Activated CD8-positive, alpha-beta memory T cell treated with anti-CD3 and anti-CD28 coated beads for 24 hours (primary cell): ENCODE measurements at regions not wholly inside any gene's neighbourhood (a gene's known extent, or its start where the extent isn't known, plus 50 kb on each side); places are given as distances from the start of the nearest gene placed in this dataset.

Experiments
- DNase-seq: peaks from one replicate; pipeline ENCODE4 v3.0.0-alpha.2; 2020

GRCh38 chr4:124401606-124402005 lies 310.9 kb downstream of the ANKRD50 start:
- DNase-seq: no peak

- DNase-seq: no peak
These were observed 303.5 kb downstream of the ANKRD50 start for GRCh38 chr4:124409044-124409443.

- no peak for DNase-seq
These were observed 298.1 kb downstream of the ANKRD50 start for GRCh38 chr4:124414276-124415040.

GRCh38 chr4:124415146-124415545 lies 297.4 kb downstream of the ANKRD50 start:
- DNase-seq: no peak

- no peak for DNase-seq
These were observed 295.2 kb downstream of the ANKRD50 start for GRCh38 chr4:124417371-124417770.

- DNase-seq: no peak
These were observed 292.3 kb downstream of the ANKRD50 start for GRCh38 chr4:124420166-124420695.

GRCh38 chr4:124423160-124423559 lies 289.4 kb downstream of the ANKRD50 start:
- DNase-seq: no peak

GRCh38 chr4:124426279-124426678 lies 286.3 kb downstream of the ANKRD50 start:
- no peak for DNase-seq

- no peak for DNase-seq
These were observed 285.3 kb downstream of the ANKRD50 start for GRCh38 chr4:124427095-124427767.

GRCh38 chr4:124428648-124429047 lies 283.9 kb downstream of the ANKRD50 start:
- DNase-seq: no peak

- no peak for DNase-seq
These were observed 282.7 kb downstream of the ANKRD50 start for GRCh38 chr4:124429746-124430250.

- no peak for DNase-seq
These were observed 280.8 kb downstream of the ANKRD50 start for GRCh38 chr4:124431653-124432192.

- no peak for DNase-seq
These were observed 280.0 kb downstream of the ANKRD50 start for GRCh38 chr4:124432500-124432899.

- no peak for DNase-seq
These were observed 279.5 kb downstream of the ANKRD50 start for GRCh38 chr4:124433044-124433443.

- DNase-seq: no peak
These were observed 279.0 kb downstream of the ANKRD50 start for GRCh38 chr4:124433500-124433899.

GRCh38 chr4:124435274-124435950 lies 277.1 kb downstream of the ANKRD50 start:
- no peak for DNase-seq

GRCh38 chr4:124437853-124438495 lies 274.6 kb downstream of the ANKRD50 start:
- no peak for DNase-seq

GRCh38 chr4:124445071-124445470 lies 267.5 kb downstream of the ANKRD50 start:
- no peak for DNase-seq

GRCh38 chr4:124449881-124450280 lies 262.7 kb downstream of the ANKRD50 start:
- no peak for DNase-seq

GRCh38 chr4:124450851-124451250 lies 261.7 kb downstream of the ANKRD50 start:
- no peak for DNase-seq

- DNase-seq: no peak
These were observed 257.7 kb downstream of the ANKRD50 start for GRCh38 chr4:124454772-124455270.

GRCh38 chr4:124455671-124456070 lies 256.9 kb downstream of the ANKRD50 start:
- no peak for DNase-seq
